DND-41 (cell line): ENCODE measurements at regions not wholly inside any gene's neighbourhood (a gene's known extent, or its start where the extent isn't known, plus 50 kb on each side); places are given as distances from the start of the nearest gene placed in this dataset.

ENCODE experiments used
- EZH2 ChIP-seq: IDR thresholded peaks from 3 replicates; pipeline ENCODE4 v1.6.1; 2012; ENCODE audit warnings: borderline replicate concordance, low read depth, mild to moderate bottlenecking, moderate library complexity, low read length, inconsistent platforms; ENCODE audit not compliant: severe bottlenecking
- TF ChIP-seq, protein P1 (sequence below): IDR thresholded peaks from 2 replicates; pipeline ENCODE4 v1.5.1; 2012; ENCODE audit warnings: borderline replicate concordance, low read length, moderate library complexity, mild to moderate bottlenecking; ENCODE audit not compliant: poor library complexity, severe bottlenecking; ENCODE audit errors: extremely low read depth

DNA sequence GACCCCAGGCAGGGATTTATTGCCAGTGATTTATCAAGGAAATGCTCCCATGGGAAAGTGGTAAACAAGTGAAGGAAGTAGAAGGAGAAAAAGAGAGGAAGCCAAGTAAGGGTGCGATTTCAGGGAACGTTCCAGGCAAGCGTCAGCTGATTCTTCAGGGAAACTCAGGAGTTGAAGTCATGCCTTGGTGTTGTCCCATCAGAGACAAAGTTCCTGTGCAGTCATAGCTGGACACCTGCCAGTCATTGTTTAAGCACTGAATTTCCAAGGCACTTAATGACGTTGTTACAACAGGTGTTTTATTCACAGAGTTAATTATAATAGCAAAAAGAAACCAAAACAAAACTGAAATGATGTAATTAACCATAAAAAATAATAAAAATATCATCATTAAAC is 381.8 kb upstream of the CRIM1 start:
- TF ChIP-seq, protein P1, sequence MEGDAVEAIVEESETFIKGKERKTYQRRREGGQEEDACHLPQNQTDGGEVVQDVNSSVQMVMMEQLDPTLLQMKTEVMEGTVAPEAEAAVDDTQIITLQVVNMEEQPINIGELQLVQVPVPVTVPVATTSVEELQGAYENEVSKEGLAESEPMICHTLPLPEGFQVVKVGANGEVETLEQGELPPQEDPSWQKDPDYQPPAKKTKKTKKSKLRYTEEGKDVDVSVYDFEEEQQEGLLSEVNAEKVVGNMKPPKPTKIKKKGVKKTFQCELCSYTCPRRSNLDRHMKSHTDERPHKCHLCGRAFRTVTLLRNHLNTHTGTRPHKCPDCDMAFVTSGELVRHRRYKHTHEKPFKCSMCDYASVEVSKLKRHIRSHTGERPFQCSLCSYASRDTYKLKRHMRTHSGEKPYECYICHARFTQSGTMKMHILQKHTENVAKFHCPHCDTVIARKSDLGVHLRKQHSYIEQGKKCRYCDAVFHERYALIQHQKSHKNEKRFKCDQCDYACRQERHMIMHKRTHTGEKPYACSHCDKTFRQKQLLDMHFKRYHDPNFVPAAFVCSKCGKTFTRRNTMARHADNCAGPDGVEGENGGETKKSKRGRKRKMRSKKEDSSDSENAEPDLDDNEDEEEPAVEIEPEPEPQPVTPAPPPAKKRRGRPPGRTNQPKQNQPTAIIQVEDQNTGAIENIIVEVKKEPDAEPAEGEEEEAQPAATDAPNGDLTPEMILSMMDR, result no peak
- TF ChIP-seq EZH2, result no peak
